BE2C (cell line): ENCODE measurements at regions not wholly inside any gene's neighbourhood (a gene's known extent, or its start where the extent isn't known, plus 50 kb on each side); places are given as distances from the start of the nearest gene placed in this dataset.

ENCODE experiments used
- DNase-seq: peaks from one replicate; pipeline ENCODE4 v3.0.0-alpha.2; 2020
- H3K27me3 ChIP-seq: fragments of 250-450 bp; sonication (Bioruptor Pico); 2 replicates; pipeline ENCODE4 v1.5.1; 2020; ENCODE audit warnings: mild to moderate bottlenecking
- H3K36me3 ChIP-seq: fragments of 250-450 bp; sonication (Bioruptor Pico); 2 replicates; pipeline ENCODE4 v1.5.1; 2020; ENCODE audit warnings: mild to moderate bottlenecking
- H3K4me1 ChIP-seq: fragments of 250-450 bp; sonication (Bioruptor Pico); 2 replicates; pipeline ENCODE4 v1.5.1; 2020
- H3K4me3 ChIP-seq: 2 replicates; pipeline ENCODE4 v1.5.1; 2011; ENCODE audit warnings: low read depth, low read length
- H3K9me3 ChIP-seq: fragments of 250-450 bp; sonication (Bioruptor Pico); 2 replicates; pipeline ENCODE4 v1.5.1; 2020
- CTCF ChIP-seq: IDR thresholded peaks from 2 replicates; pipeline ENCODE4 v1.5.1; 2012; ENCODE audit warnings: mild to moderate bottlenecking, low read depth, low read length

- H3K27me3 ChIP-seq = no peaks in the 10 kb centered on the region
- no peak overlapping the region for H3K4me3 ChIP-seq
- no peaks in the 10 kb centered on the region for H3K4me1 ChIP-seq
- no peaks in the 10 kb centered on the region for H3K36me3 ChIP-seq
- no peak for TF ChIP-seq CTCF
- no peak for DNase-seq
- no peaks in the 10 kb centered on the region for H3K9me3 ChIP-seq
These were observed 525.3 kb upstream of the ZNF385D start for GRCh38 chr3:22276351-22276750.

- no peak overlapping the region for H3K4me3 ChIP-seq
- H3K4me1 ChIP-seq = no peaks in the 10 kb centered on the region
- H3K36me3 ChIP-seq = no peaks in the 10 kb centered on the region
- no peak for DNase-seq
- no peaks in the 10 kb centered on the region for H3K9me3 ChIP-seq
- TF ChIP-seq CTCF = no peak
- no peaks in the 10 kb centered on the region for H3K27me3 ChIP-seq
These were observed 533.5 kb upstream of the ZNF385D start for GRCh38 chr3:22284559-22284958.

- TF ChIP-seq CTCF = no peak
- no peak for DNase-seq
- no peaks in the 10 kb centered on the region for H3K36me3 ChIP-seq
- no peak overlapping the region for H3K4me3 ChIP-seq
- H3K27me3 ChIP-seq = no peaks in the 10 kb centered on the region
- H3K4me1 ChIP-seq = no peaks in the 10 kb centered on the region
- H3K9me3 ChIP-seq = no peaks in the 10 kb centered on the region
These were observed 537.7 kb upstream of the ZNF385D start for GRCh38 chr3:22288756-22289155.

- no peaks in the 10 kb centered on the region for H3K27me3 ChIP-seq
- no peaks in the 10 kb centered on the region for H3K4me1 ChIP-seq
- no peak overlapping the region for H3K4me3 ChIP-seq
- H3K9me3 ChIP-seq = no peaks in the 10 kb centered on the region
- H3K36me3 ChIP-seq = no peaks in the 10 kb centered on the region
- no peak for TF ChIP-seq CTCF
- DNase-seq = no peak
These were observed 541.7 kb upstream of the ZNF385D start for GRCh38 chr3:22292681-22293080.

- H3K9me3 ChIP-seq = no peaks in the 10 kb centered on the region
- no peaks in the 10 kb centered on the region for H3K36me3 ChIP-seq
- no peak for TF ChIP-seq CTCF
- no peaks in the 10 kb centered on the region for H3K27me3 ChIP-seq
- no peak overlapping the region for H3K4me3 ChIP-seq
- no peaks in the 10 kb centered on the region for H3K4me1 ChIP-seq
- DNase-seq = no peak
These were observed 545.6 kb upstream of the ZNF385D start for GRCh38 chr3:22296601-22297000.

GRCh38 chr3:22297436-22297835, 546.4 kb upstream of the ZNF385D start:
- H3K4me1 ChIP-seq = no peaks in the 10 kb centered on the region
- no peaks in the 10 kb centered on the region for H3K36me3 ChIP-seq
- H3K9me3 ChIP-seq = no peaks in the 10 kb centered on the region
- no peak for TF ChIP-seq CTCF
- no peak overlapping the region for H3K4me3 ChIP-seq
- DNase-seq = no peak
- H3K27me3 ChIP-seq = no peaks in the 10 kb centered on the region
